WTC11 (cell line): ENCODE measurements at regions not wholly inside any gene's neighbourhood (a gene's known extent, or its start where the extent isn't known, plus 50 kb on each side); places are given as distances from the start of the nearest gene placed in this dataset.

Experiments
- ATAC-seq: fragments of 200-7000 bp; cut with Tn5 transposase; 2 replicates; pipeline ENCODE4 v1.10.0; 2021; ENCODE audit warnings: mild to moderate bottlenecking, moderate library complexity
- CTCF ChIA-PET: fragments of 300-600 bp; sonication (Branson Sonifier 250); formaldehyde crosslinking; loops from one replicate; lab custom pipeline; 2021; ENCODE audit warnings: antibody characterized with exemption; lab: Charles Lee
- POLR2A ChIA-PET: fragments of 350-600 bp; sonication (Branson Sonifier 250); formaldehyde crosslinking; loops from one replicate; lab custom pipeline; 2021; ENCODE audit warnings: antibody characterized with exemption; lab: Charles Lee
- DNase-seq: peaks from one replicate; pipeline ENCODE4 v3.0.0; 2021; ENCODE audit warnings: low spot score
- H3K27ac Mint-ChIP-seq: 2 replicates; pipeline ENCODE4 v1.8.0; 2021; ENCODE audit warnings: mixed read lengths
- H3K27me3 Mint-ChIP-seq: 2 replicates; pipeline ENCODE4 v1.8.0; 2021; ENCODE audit warnings: low read depth, mild to moderate bottlenecking, moderate library complexity, mixed read lengths
- H3K36me3 Mint-ChIP-seq: 2 replicates; pipeline ENCODE4 v1.8.0; 2021; ENCODE audit warnings: mixed read lengths
- H3K4me1 Mint-ChIP-seq: 2 replicates; pipeline ENCODE4 v1.8.0; 2022; ENCODE audit warnings: mixed read lengths
- H3K4me3 Mint-ChIP-seq: 2 replicates; pipeline ENCODE4 v1.8.0; 2021; ENCODE audit warnings: mild to moderate bottlenecking, moderate library complexity, mixed read lengths
- H3K9me3 Mint-ChIP-seq: 2 replicates; pipeline ENCODE4 v1.8.0; 2021; ENCODE audit warnings: mixed read lengths
- AR ChIP-seq: fragments of 250-450 bp; sonication (Bioruptor Pico); IDR thresholded peaks from 2 replicates; pipeline ENCODE4 v1.9.0; 2021; ENCODE audit warnings: mild to moderate bottlenecking
- CREM ChIP-seq: sonication (generic); formaldehyde crosslinking; IDR thresholded peaks from 2 replicates; pipeline ENCODE4 v1.8.1; 2022; ENCODE audit warnings: mild to moderate bottlenecking, missing genetic modification reagents, moderate library complexity
- ERG ChIP-seq: fragments of 250-450 bp; sonication (Bioruptor Pico); IDR thresholded peaks from 2 replicates; pipeline ENCODE4 v1.8.0; 2021; ENCODE audit warnings: mild to moderate bottlenecking
- ESRRA ChIP-seq: sonication (generic); formaldehyde crosslinking; IDR thresholded peaks from 2 replicates; pipeline ENCODE4 v1.8.1; 2022; ENCODE audit warnings: mild to moderate bottlenecking, missing genetic modification reagents, borderline replicate concordance
- FOXJ3 ChIP-seq: sonication (generic); formaldehyde crosslinking; IDR thresholded peaks from 2 replicates; pipeline ENCODE4 v1.9.0; 2021; ENCODE audit warnings: missing genetic modification reagents, mild to moderate bottlenecking, borderline replicate concordance
- FOXK1 ChIP-seq: sonication (generic); formaldehyde crosslinking; IDR thresholded peaks from 2 replicates; pipeline ENCODE4 v1.8.0; 2022; ENCODE audit warnings: mild to moderate bottlenecking, moderate library complexity, missing genetic modification reagents
- GRHL2 ChIP-seq: fragments of 250-450 bp; sonication (Bioruptor Pico); IDR thresholded peaks from 2 replicates; pipeline ENCODE4 v1.8.0; 2022; ENCODE audit warnings: mild to moderate bottlenecking, moderate library complexity; ENCODE audit not compliant: insufficient replicate concordance, severe bottlenecking
- HMGA2 ChIP-seq: fragments of 250-450 bp; sonication (Bioruptor Pico); IDR thresholded peaks from 2 replicates; pipeline ENCODE4 v1.4.0; 2021; ENCODE audit warnings: mild to moderate bottlenecking, moderate library complexity
- MXD4 ChIP-seq: fragments of 250-450 bp; sonication (Bioruptor Pico); IDR thresholded peaks from 2 replicates; pipeline ENCODE4 v1.8.0; 2021; ENCODE audit warnings: mild to moderate bottlenecking, moderate library complexity, borderline replicate concordance
- NFATC4 ChIP-seq: fragments of 250-450 bp; sonication (Bioruptor Pico); IDR thresholded peaks from 2 replicates; pipeline ENCODE4 v1.9.0; 2021; ENCODE audit warnings: mild to moderate bottlenecking
- OVOL2 ChIP-seq: fragments of 250-450 bp; sonication (Bioruptor Pico); IDR thresholded peaks from 2 replicates; pipeline ENCODE4 v1.9.0; 2021; ENCODE audit warnings: mild to moderate bottlenecking, borderline replicate concordance
- RORB ChIP-seq: fragments of 250-450 bp; sonication (Bioruptor Pico); IDR thresholded peaks from 2 replicates; pipeline ENCODE4 v1.9.0; 2021; ENCODE audit warnings: mild to moderate bottlenecking
- SMAD3 ChIP-seq: sonication (generic); formaldehyde crosslinking; IDR thresholded peaks from 2 replicates; pipeline ENCODE4 v1.8.0; 2022; ENCODE audit warnings: missing genetic modification reagents, mild to moderate bottlenecking, borderline replicate concordance
- SOX15 ChIP-seq: fragments of 250-450 bp; sonication (Bioruptor Pico); IDR thresholded peaks from 2 replicates; pipeline ENCODE4 v1.9.0; 2021; ENCODE audit warnings: mild to moderate bottlenecking
- TEAD4 ChIP-seq: sonication (generic); formaldehyde crosslinking; IDR thresholded peaks from 2 replicates; pipeline ENCODE4 v1.8.0; 2022; ENCODE audit warnings: mild to moderate bottlenecking, missing genetic modification reagents
- USF1 ChIP-seq: sonication (generic); formaldehyde crosslinking; IDR thresholded peaks from 2 replicates; pipeline ENCODE4 v1.8.0; 2022; ENCODE audit warnings: mild to moderate bottlenecking, missing genetic modification reagents
- USF2 ChIP-seq: sonication (generic); formaldehyde crosslinking; IDR thresholded peaks from 2 replicates; pipeline ENCODE4 v1.8.1; 2023; ENCODE audit warnings: mild to moderate bottlenecking, missing genetic modification reagents, moderate library complexity
- ZNF232 ChIP-seq: sonication (generic); formaldehyde crosslinking; IDR thresholded peaks from 2 replicates; pipeline ENCODE4 v1.8.0; 2022; ENCODE audit warnings: mild to moderate bottlenecking, missing genetic modification reagents
- ZNF263 ChIP-seq: sonication (generic); formaldehyde crosslinking; IDR thresholded peaks from 2 replicates; pipeline ENCODE4 v1.8.1; 2022; ENCODE audit warnings: low read depth, mild to moderate bottlenecking, moderate library complexity, missing genetic modification reagents
- ZNF281 ChIP-seq: sonication (generic); formaldehyde crosslinking; IDR thresholded peaks from 2 replicates; pipeline ENCODE4 v1.8.0; 2023; ENCODE audit warnings: mild to moderate bottlenecking, missing genetic modification reagents
- ZNF396 ChIP-seq: fragments of 250-450 bp; sonication (Bioruptor Pico); IDR thresholded peaks from 2 replicates; pipeline ENCODE4 v1.8.0; 2021; ENCODE audit warnings: mild to moderate bottlenecking, moderate library complexity, borderline replicate concordance
- ZNF416 ChIP-seq: fragments of 250-450 bp; sonication (Bioruptor Pico); IDR thresholded peaks from 2 replicates; pipeline ENCODE4 v1.9.0; 2021; ENCODE audit warnings: mild to moderate bottlenecking, inconsistent platforms
- TF ChIP-seq, protein P1 (sequence below): fragments of 250-450 bp; sonication (Bioruptor Pico); IDR thresholded peaks from 2 replicates; pipeline ENCODE4 v2.1.2; 2022; ENCODE audit warnings: mild to moderate bottlenecking, moderate library complexity
- TF ChIP-seq, protein P2 (sequence below): sonication (generic); formaldehyde crosslinking; IDR thresholded peaks from 2 replicates; pipeline ENCODE4 v1.8.1; 2023; ENCODE audit warnings: mild to moderate bottlenecking, moderate library complexity, missing genetic modification reagents

GRCh38 chr7:52475001-52475582, 560.3 kb upstream of the POM121L12 start:
- no peak overlapping the region for H3K4me3 Mint-ChIP-seq
- H3K27ac Mint-ChIP-seq = no peak overlapping the region
- ATAC-seq = no peak
- peaks cover 8% of the 10 kb centered on the region for H3K9me3 Mint-ChIP-seq
- TF ChIP-seq, protein P1, sequence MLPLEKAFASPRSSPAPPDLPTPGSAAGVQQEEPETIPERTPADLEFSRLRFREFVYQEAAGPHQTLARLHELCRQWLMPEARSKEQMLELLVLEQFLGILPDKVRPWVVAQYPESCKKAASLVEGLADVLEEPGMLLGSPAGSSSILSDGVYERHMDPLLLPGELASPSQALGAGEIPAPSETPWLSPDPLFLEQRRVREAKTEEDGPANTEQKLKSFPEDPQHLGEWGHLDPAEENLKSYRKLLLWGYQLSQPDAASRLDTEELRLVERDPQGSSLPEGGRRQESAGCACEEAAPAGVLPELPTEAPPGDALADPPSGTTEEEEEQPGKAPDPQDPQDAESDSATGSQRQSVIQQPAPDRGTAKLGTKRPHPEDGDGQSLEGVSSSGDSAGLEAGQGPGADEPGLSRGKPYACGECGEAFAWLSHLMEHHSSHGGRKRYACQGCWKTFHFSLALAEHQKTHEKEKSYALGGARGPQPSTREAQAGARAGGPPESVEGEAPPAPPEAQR (CRISPR knock-in tag) = no peak
- TF ChIP-seq SMAD3 (CRISPR knock-in tag) (no peak), SOX15 (CRISPR knock-in tag) (no peak), FOXK1 (CRISPR knock-in tag) (no peak), OVOL2 (CRISPR knock-in tag) (no peak), RORB (CRISPR knock-in tag) (no peak), GRHL2 (CRISPR knock-in tag) (no peak), FOXJ3 (CRISPR knock-in tag) (no peak), ZNF263 (no peak)
- TF ChIP-seq, all 79 proteins: peak for 0
- ChIA-PET POLR2A (no interaction called here), CTCF (no interaction called here)
- DNase-seq = no peak
- H3K4me1 Mint-ChIP-seq = peaks cover 21% of the 10 kb centered on the region
- H3K27me3 Mint-ChIP-seq = no peaks in the 10 kb centered on the region
- H3K36me3 Mint-ChIP-seq = no peaks in the 10 kb centered on the region

DNA sequence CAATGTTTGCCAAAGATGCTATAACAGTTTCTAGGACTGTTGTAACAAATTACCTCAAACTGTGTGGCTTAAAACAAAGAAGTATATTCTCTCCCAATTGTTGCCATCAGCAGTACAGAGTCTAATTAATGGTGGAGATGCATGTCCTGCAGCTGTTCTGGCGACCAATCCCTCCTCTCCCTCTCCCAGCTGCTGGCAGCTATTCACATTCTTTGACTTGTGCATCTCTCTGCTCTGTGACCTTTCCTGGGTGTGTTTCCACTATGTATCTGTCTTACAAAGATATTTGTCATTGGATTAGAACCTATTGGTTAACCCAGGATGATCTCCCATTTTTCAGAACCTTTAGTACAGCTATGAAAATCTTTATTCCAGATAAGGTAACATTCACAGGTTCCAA, 561.7 kb upstream of the POM121L12 start:
- Mint-ChIP-seq H3K27me3 (no peaks in the 10 kb centered on the region), H3K9me3 (peaks cover 10% of the 10 kb centered on the region), H3K4me3 (no peak overlapping the region), H3K27ac (no peak overlapping the region), H3K36me3 (no peaks in the 10 kb centered on the region), H3K4me1 (peaks cover 12% of the 10 kb centered on the region)
- POLR2A ChIA-PET = no interaction called here
- CTCF ChIA-PET = no interaction called here
- ATAC-seq (no peak), DNase-seq (no peak)
- TF ChIP-seq ZNF281 (CRISPR knock-in tag) (no peak), NFATC4 (CRISPR knock-in tag) (no peak), CREM (CRISPR knock-in tag) (no peak), ZNF416 (CRISPR knock-in tag) (no peak), USF1 (CRISPR knock-in tag) (no peak), ZNF396 (CRISPR knock-in tag) (no peak), MXD4 (CRISPR knock-in tag) (no peak), FOXK1 (CRISPR knock-in tag) (no peak), USF2 (CRISPR knock-in tag) (no peak), ESRRA (no peak), AR (CRISPR knock-in tag) (no peak), ERG (CRISPR knock-in tag) (no peak), TEAD4 (CRISPR knock-in tag) (no peak), HMGA2 (no peak), ZNF232 (no peak), FOXJ3 (CRISPR knock-in tag) (no peak)
- TF ChIP-seq, protein P2, sequence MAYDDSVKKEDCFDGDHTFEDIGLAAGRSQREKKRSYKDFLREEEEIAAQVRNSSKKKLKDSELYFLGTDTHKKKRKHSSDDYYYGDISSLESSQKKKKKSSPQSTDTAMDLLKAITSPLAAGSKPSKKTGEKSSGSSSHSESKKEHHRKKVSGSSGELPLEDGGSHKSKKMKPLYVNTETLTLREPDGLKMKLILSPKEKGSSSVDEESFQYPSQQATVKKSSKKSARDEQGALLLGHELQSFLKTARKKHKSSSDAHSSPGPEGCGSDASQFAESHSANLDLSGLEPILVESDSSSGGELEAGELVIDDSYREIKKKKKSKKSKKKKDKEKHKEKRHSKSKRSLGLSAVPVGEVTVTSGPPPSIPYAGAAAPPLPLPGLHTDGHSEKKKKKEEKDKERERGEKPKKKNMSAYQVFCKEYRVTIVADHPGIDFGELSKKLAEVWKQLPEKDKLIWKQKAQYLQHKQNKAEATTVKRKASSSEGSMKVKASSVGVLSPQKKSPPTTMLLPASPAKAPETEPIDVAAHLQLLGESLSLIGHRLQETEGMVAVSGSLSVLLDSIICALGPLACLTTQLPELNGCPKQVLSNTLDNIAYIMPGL (CRISPR knock-in tag) = no peak
